ENCODE measurements at regions not wholly inside any gene's neighbourhood (a gene's known extent, or its start where the extent isn't known, plus 50 kb on each side); places are given as distances from the start of the nearest gene placed in this dataset.

GRCh38 chr14:71739273-71739990 is 192.8 kb upstream of the RGS6 start (continued):
- no peak for TF ChIP-seq ZBTB43 (CRISPR knock-in tag; IDR thresholded peaks at IDR 0.05)
- TF ChIP-seq ATF3 (CRISPR knock-in tag; conservative IDR thresholded peaks at IDR 0.05): no peak
- no peak for TF ChIP-seq NFYB (CRISPR knock-in tag; conservative IDR thresholded peaks at IDR 0.05; ENCODE audit: low read depth)
- TF ChIP-seq CREM (CRISPR knock-in tag; IDR thresholded peaks at IDR 0.05): no peak
- no peak for TF ChIP-seq ZNF121 (CRISPR knock-in tag; IDR thresholded peaks at IDR 0.05)
- no peak for TF ChIP-seq NR3C1 (CRISPR knock-in tag; conservative IDR thresholded peaks at IDR 0.05; ENCODE audit: low read depth)
- TF ChIP-seq ZNF232 (CRISPR knock-in tag; IDR thresholded peaks at IDR 0.05): no peak
- TF ChIP-seq ZNF219 (CRISPR knock-in tag; IDR thresholded peaks at IDR 0.05; ENCODE audit: borderline replicate concordance): no peak
- no peak for TF ChIP-seq ZMAT4 (CRISPR knock-in tag; IDR thresholded peaks at IDR 0.05)
- TF ChIP-seq ELF4 (CRISPR knock-in tag; IDR thresholded peaks at IDR 0.05; ENCODE audit: low read depth): no peak

- Mint-ChIP-seq H3K27me3 (ENCODE audit: low read depth) (no peaks in the 10 kb centered on the region), H3K4me1 (peaks cover 10% of the 10 kb centered on the region), H3K27ac (no peak overlapping the region), H3K36me3 (peaks cover 13% of the 10 kb centered on the region), H3K9me3 (peaks cover 9% of the 10 kb centered on the region), H3K4me3 (no peak overlapping the region)
- ChIA-PET CTCF (interaction anchor here (0.8 to 1.5 kb wide), 2 partner anchors 12 to 21 kb away, joined by 3 to 7 read pairs; no protein-coding TSS in a partner anchor), POLR2A (no interaction called here)
- DNase-seq (ENCODE audit: low spot score) (no peak), ATAC-seq (no peak)
- TF ChIP-seq PREB (CRISPR knock-in tag; IDR thresholded peaks at IDR 0.05; ENCODE audit: borderline replicate concordance) (no peak), ZNF532 (CRISPR knock-in tag; IDR thresholded peaks at IDR 0.05; ENCODE audit: borderline replicate concordance) (no peak), TCF7 (CRISPR knock-in tag; IDR thresholded peaks at IDR 0.05; ENCODE audit: low read depth) (no peak), ZNF232 (CRISPR knock-in tag; IDR thresholded peaks at IDR 0.05) (no peak), MYBL2 (CRISPR knock-in tag; IDR thresholded peaks at IDR 0.05) (no peak), GABPB1 (CRISPR knock-in tag; IDR thresholded peaks at IDR 0.05) (no peak), ZNF512 (CRISPR knock-in tag; IDR thresholded peaks at IDR 0.05; ENCODE audit: borderline replicate concordance) (no peak), TEAD4 (CRISPR knock-in tag; IDR thresholded peaks at IDR 0.05) (no peak), GRHL2 (CRISPR knock-in tag; IDR thresholded peaks at IDR 0.05; ENCODE audit: insufficient replicate concordance, severe bottlenecking) (no peak), JUN (CRISPR knock-in tag; IDR thresholded peaks at IDR 0.05) (no peak), ZSCAN18 (CRISPR knock-in tag; IDR thresholded peaks at IDR 0.05) (no peak)
These were observed 191.0 kb upstream of the RGS6 start for GRCh38 chr14:71741241-71741640.

Measured in WTC11 (cell line).